GM18870 (cell line): ENCODE measurements at regions not wholly inside any gene's neighbourhood (a gene's known extent, or its start where the extent isn't known, plus 50 kb on each side); places are given as distances from the start of the nearest gene placed in this dataset.

Experiments
- ATAC-seq: cut with Tn5 transposase; IDR thresholded peaks from one replicate; pipeline ENCODE4 v1.9.1; 2021; ENCODE audit warnings: moderate library complexity; ENCODE audit not compliant: unreplicated experiment

DNA sequence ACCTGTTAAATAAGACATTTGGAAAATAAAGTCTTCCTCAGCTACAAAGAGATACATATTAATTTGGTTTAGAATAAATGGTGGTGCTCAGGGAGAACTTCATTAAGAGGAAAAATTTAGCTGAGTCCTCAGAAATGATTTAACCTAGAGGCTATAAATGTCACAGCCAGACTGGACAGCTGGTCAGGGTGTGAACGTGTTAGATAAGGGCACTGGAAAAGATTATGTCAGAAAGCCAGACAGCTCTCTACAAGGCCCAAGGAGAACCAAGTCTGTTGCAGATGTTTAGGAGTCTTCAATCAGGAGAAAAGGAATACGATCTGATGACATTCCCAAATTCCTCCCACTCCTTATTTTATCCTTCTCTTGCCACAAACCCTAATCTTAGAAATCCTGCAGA lies 265.2 kb downstream of the MAT2B start:
- ATAC-seq, result no peak

DNA sequence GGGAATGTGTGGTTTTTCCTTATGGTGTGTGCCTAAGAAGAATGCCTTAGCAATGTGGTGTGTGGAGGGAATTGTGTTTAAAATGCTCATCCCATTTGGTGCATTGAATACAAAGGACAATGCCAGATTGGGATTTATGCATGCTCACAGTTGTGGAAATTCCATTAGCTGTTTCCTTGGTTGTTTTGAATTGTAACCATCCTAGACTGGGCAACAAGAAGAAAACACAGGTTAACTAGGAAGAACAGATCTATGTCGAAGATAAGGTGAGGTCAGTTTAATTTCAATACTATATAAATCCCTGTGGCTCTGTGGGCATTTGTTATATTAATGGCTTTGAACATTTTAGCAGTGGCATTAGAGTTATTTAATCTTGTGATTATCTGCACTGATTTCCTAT lies 266.8 kb downstream of the MAT2B start:
- no peak for ATAC-seq

DNA sequence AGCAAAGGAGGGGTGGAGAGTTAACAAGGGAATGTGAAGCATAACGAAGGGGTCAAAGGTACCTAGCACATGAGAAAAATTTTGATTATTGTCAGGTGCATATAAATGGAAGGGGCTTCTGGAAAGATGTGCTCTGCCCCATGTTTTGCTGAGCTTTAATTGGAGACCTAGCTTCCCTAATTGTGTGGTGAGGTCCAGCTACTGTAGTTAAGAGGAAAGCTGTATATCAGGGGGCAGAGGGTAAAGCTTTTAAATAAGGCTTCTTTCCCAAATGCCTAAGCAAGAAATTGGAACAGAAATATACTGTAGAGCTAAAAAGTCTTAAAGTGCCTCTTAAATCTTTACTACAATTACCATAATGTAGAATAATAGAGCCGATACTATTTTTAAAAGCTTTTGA lies 267.2 kb downstream of the MAT2B start:
- no peak for ATAC-seq

DNA sequence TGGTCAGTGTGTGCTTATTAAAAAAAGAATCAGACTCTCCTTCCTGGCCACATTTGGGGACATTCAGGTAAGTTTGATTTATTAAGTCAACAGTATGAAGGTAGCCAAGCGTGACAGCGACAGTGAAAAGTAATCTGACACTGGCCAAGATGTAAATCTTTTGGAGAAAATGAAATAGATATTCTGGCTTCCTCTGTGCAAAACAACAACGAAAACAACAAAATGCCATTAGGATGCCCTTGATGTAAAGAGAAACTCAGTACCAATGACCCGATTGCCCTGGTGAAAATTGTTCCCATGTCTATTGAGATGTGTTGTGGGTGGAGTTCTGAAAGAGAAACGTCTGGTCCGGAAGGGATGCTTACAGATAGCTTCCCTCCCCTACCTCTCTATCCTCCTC lies 267.8 kb downstream of the MAT2B start:
- no peak for ATAC-seq

DNA sequence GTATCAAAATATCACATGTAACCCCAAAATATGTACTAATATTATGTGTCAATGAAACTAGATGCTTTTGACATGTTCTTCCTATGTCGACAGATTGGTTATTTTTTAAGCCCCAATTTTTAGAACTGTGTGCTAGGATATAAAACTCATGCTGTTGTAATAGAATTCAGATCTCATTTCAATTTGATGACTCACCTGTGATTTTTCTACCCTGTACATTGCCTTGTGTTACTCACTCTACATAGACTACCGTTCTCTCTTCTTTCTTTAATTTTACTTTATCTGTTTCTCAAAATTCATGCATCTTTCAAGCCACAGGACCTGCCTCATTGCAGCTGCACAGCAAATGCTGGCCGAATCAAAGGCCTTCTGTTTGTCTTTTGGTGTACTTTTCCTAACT lies 284.5 kb downstream of the MAT2B start:
- no peak for ATAC-seq

DNA sequence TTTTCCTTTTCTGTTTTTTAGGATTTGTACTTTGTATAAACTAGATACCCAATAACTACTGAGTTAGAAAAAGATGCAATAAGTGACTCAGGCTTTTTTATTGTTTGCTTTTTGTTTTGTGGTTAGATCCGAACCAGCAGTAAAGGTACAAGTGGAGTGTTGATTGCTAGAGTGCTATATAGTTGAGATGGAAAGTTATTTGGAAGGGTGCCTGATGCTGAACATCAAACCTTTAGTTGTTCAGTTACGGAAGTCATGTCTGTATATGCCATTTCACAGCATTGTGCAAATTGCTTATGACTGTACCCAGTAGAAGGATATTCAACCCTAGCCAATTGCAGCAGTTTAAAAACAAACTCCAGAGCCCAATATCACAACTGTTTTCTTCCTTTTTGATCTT lies 285.1 kb downstream of the MAT2B start:
- no peak for ATAC-seq

DNA sequence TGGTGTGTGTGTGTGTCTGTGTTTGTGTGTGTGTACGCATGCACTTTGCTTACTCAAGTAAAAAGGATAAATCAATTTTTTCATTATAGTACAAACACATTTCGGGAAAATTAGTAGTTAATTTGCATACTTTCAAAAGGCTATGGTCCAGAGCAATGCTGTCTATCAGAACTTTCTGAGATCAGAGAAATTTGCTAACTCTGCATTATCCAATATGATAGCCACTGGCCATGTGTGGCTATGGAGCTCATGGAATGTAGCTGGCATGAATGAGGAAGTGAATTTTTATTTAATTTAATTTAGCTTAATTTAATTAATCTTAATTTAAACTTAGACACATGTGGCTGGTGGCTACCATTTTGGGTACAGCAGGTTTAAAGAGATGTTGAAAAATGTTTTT lies 289.6 kb downstream of the MAT2B start:
- ATAC-seq, result no peak

DNA sequence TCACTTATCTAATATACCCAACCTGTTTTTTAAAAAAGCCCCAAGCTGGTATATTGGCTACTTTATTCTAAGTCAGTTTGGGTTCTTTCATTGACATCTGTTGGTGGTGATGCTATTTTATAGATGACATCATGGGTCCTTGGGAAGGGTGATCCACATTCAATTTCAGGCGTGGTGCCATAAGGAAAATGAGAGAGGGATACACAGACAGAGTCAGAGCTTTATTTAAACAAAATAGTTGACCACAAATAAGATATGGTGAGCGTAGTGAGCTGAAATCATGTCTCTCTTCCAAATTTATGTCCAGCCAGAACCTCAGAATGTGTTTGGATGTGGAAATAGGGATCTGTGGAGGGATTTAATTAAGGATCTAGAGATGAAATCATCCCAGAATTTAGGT lies 302.4 kb downstream of the MAT2B start:
- no peak for ATAC-seq

DNA sequence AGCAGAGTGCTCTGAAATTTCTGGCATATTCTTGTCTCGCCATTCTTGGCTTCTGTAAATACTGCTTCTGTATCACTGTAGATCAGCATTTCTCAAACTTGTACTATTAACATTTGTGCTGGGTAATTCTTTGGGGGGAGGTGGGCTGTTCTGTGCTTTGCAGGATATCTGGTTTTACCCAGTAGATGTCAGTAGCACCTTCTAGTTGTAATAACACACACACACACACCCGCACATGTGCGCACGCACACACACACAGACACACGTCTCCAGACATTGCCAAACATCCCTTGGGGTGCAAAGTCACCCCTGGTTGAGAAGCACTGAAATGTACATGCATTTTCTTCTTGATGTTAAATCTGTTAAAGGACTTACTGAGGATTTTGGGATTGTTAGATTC lies 304.1 kb downstream of the MAT2B start:
- ATAC-seq, result no peak

DNA sequence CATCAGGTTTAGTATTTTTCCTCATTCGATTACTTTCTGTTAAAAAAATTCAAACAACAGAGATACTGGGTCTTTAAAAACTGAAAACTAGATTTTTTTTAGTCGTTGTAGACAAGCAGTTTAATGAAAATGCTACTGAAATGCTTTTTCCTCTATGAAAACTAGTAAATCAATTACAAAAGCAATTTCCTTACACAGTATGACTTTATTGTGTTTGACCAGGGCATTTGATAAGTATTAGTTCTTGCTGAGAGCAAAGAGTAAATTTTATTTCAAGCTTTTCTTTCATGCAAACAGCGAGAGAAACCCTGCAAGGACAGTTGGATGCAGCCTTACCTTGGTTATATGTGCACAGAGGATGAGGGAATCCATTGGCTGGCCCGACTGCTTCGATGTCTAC lies 308.5 kb downstream of the MAT2B start:
- no peak for ATAC-seq

DNA sequence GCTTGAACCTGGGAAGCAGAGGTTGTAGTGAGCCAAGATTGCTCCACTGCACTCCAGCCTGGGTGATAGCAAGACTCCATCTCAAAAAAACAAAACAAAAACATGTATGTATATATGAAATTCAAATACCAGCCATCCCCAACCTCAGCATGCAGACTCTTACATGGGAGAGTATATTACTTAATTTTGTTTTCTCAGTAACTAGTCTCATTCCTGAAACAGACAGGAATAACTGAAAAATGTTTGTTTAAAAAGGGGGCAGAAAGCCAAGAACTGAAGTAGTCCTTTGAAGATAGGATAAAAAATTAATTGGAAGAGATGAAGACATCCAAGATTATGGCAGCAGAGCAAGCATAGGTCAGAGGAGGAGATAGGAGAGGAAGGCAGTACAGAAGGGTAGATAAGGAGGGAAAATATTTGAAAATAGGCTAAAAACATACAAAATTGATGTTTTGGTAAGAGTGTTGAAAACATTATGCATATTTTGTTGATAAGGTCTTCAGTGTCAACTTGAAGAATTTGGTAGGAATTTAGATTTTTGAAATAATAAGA lies 309.9 kb downstream of the MAT2B start:
- no peak for ATAC-seq

DNA sequence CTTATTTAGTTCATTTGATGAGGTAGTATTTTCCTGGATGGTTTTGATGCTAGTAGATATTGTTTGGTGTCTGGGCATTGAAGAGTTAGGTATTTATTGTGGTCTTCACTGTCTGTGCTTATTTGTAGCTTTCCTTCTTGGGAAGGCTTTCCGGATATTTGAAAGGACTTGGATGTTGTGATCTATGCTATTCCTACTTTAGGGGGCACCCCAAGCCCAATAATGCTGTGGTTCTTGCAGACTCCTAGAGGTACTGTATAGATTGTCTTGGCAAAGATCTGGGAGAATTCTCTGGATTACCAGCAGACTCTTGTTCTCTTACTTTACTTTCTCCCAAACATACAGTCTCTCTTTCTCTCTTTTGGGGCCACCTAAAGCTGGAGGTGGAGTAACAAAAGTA lies 315.7 kb downstream of the MAT2B start:
- no peak for ATAC-seq

DNA sequence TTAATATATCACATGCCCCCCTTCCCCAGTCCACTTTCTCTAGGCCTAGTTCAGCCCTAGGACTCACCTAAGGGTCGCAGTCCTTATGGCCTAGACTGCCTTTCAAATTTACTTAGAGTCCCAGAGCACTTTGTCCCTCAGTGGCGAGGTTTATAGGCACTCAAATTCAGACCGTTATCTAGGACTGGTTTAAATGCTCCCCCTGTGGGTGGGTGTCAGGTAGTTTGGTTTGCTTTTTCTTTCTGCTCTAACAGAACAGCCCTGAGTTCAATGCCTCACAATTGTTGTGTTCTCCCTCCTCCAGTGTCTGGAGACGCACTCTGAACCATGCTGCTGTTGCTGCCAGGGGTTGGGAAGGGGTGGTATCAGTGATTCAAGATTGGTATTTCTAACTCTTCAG lies 317.1 kb downstream of the MAT2B start:
- ATAC-seq, result no peak

DNA sequence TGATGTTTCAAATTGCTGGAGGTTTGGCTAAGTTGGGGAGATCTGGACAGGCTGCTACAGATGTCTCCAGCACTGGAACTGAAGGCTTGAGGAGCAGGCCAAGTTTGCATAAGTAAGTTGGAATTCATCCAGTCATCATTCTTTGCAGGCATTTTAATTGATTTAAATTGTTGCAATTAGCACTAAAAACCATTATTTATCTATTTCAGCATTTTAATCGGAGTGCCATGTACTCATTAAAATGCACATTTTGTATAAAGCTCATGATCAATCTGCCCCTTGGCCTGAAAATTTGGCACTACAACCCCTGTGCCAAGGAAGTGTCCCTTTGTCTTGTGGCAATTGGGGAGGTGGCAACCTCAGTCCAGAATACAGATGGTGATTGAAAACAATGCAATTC lies 320.2 kb downstream of the MAT2B start:
- ATAC-seq, result no peak

DNA sequence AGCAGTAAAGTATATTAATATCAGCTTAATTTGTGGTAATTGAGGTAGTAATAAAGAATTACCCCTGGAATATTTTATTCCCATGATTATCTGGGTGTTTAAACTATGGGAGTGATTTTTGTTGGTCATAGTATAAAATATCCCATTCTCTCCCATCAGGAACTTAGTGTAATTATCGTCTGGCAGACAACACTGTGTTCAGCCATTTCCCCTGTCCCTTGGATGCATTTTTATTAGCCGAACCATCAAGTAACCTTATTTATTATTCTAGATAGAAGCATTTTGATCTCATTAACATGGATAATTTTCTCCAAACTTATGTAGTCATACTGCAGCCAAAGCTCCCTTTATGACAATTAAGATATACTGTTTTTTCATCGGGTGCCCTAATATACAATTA lies 320.8 kb downstream of the MAT2B start:
- no peak for ATAC-seq

DNA sequence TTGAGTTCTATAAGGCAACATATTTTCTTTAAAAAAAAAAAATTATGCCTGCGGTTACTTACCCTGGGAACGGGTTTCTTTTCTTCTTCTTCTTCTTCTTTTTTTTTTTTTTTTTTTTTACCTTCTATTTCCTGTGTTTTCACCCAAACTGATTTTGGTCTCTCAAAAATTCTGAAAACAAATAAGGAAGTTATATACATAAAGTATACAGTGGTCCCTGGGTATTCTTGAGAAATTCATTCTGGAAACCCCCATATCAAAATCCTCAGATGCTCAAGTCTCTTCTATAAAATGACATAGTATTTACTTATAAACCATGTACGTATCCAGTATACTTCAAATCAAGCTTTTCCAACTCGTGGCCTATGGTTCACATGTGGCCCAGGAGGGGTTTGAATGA lies 326.7 kb downstream of the MAT2B start:
- ATAC-seq, result no peak

DNA sequence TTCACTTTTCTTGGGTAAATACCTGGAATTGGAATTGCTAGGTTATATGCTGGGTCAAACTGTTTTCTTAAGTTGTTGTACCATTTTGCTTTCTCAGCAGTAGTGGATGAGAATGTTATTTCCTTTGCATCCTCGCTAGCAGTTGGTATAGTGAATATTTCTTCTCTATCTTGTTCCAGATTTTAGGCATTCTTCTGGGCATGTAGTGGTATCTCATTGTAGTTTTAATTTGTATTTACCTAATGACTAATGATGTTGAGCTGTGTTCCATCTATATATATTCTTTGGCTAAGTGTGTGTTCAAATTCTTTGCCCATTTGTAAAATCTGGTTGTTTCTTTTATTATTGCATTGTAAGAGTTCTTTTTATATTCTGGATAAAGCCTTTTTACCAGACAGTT lies 333.3 kb downstream of the MAT2B start:
- no peak for ATAC-seq

DNA sequence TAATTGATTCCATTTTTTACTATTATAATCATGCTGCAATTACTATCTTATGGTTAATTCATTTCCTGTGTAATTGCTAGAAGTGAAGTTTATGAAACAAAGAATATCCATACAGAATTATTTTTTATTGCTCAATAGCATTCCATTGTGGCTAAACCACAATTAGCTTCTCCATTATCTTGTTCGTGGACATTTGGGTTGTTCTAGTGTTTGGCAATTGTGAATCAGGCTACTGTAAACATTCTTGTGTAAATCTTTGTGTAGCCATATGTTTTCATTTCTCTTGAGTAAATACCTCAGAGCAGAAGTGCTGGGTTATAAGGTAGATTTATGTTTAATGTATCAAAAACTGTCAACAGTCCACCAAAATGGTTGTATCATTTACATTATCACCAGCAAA lies 341.1 kb downstream of the MAT2B start:
- no peak for ATAC-seq

DNA sequence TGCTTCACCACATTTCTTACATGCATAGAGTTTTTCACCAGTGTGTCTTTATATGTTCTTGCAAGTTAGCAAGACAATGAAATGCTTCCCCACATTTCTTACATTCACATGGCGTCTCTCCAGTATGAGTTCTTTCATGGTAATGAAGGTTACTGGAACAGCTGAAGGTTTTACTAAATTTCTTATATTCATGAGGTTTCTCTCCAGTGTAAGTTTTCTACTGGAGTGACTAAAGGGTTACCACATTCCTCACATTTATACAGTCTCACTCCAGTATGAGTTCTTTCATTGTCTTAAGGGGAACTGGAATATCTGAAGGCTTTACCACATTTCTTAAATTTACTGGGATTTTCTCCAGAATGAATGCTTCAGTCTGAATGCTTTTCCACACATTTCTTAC lies 350.3 kb downstream of the MAT2B start:
- no peak for ATAC-seq

DNA sequence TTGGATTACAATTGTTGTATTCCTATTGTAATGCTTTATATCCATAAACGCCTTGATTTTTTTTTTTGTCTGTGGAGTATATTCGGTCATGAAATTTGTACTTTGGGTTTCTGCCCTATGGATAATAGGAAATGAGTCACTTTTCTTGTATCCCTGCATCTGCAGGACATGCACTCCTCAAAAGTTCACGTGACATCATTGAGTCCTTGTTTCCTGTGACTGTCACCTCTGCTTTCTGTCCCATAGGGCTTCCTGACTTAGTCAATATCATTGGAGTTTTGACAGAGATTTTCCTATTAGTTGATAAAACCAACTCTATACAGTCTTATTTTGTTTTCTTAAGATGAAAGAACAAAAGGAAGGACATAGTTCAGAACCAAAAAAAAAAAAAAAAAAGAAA lies 356.3 kb downstream of the MAT2B start:
- no peak for ATAC-seq

DNA sequence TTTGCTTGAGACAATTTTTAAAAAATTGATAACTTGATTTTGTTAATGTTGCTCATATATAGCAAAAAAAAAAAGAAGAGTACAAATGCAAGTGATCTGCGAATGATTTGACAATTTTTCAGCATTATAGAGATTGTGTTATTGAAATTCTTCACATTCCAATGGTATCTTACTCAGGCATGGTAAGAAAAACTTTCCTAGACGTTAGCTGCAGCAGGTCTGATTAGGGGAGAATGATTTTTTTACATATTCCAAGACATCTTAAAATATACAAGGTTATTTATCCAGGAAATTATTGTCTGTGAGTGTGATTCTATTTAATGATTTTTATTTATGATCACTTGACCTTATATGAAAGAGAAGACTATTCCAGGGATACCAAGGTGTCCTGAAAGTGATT lies 361.9 kb downstream of the MAT2B start:
- no peak for ATAC-seq

DNA sequence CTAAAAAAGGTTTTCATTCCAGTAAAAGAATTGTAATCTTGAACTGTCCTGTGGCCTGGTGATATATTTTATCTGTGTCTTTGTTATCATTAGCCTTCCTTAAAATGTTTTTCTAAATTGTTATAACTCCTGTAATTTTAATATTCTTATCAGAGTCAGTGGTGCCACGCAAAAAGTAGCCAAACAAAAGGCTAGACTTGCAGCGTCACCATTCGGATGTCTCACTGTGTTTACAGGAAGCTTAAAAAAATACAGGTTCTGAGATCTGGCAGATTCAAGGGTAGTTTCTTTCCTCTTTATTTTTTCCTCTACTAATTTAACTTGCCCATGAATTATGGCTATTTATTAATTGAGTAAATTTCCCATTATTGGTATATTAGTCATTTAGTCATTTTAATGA lies 362.3 kb downstream of the MAT2B start:
- ATAC-seq, result no peak

DNA sequence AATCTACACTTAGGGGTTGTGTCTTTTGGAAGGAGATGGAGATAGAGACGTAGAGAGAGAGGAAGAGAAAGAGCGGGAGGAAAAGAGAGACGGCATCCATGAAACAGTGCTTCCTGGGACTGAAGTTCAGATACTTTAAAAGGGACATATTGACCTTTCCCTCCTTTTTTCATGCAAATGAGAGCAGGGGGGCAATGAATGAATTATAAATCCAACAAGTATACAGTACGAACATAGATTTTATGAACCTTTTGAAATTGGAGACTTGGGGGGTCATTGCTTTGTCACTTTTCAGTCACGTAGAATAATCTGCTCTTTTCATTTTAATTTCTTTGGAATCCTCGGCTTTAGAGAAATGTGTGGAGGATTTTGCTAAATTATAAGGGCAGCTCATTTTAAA lies 364.2 kb downstream of the MAT2B start:
- no peak for ATAC-seq

DNA sequence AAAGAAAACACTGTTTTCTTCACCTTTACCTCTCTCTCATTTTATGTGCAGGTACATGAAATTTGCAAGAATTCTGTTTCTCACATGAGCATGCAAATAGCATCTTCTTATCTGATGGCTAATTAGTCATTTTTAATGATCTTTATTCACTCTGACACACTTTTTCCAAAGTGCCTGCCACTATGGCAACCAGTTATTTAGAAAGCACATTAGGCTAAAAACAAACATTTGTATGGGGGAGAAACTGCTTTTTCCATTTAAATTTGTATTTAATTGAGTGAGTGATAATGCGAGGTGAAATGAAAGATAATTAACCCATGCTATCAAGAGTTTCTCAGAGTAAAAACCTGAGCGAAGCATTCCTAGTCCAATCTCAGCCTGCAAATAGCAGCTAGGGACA lies 365.0 kb downstream of the MAT2B start:
- ATAC-seq, result no peak
